Aorta (tissue), 5 donors: ENCODE measurements at regions not wholly inside any gene's neighbourhood (a gene's known extent, or its start where the extent isn't known, plus 50 kb on each side); places are given as distances from the start of the nearest gene placed in this dataset.

Experiments
- ATAC-seq: fragments of 200-7000 bp; cut with Tn5 transposase; one replicate; pipeline ENCODE4 v1.9.1; 2022; ENCODE audit warnings: moderate library complexity; ENCODE audit not compliant: low FRiP score
- DNase-seq, 2 donors: peaks; one replicate each; pipeline ENCODE4 v3.0.0-alpha.2; 2020
- H3K27ac ChIP-seq, 2 donors: one replicate each; pipeline ENCODE4 v1.5.1; 2013; ENCODE audit warnings: low read length in 2 of 2, mild to moderate bottlenecking in 2 of 2, moderate library complexity in 2 of 2, control low read depth in 1 of 2, inconsistent platforms in 1 of 2, low read depth in 1 of 2
- H3K27me3 ChIP-seq, 2 donors: one replicate each; pipeline ENCODE4 v1.6.1; 2013; ENCODE audit warnings: control low read depth in 1 of 2, low read length in 1 of 2, mild to moderate bottlenecking in 1 of 2, moderate library complexity in 1 of 2; ENCODE audit not compliant: insufficient read depth in 2 of 2, control insufficient read depth in 1 of 2
- H3K36me3 ChIP-seq, 2 donors: one replicate each; pipeline ENCODE4 v1.6.1; 2013; ENCODE audit warnings: control low read depth in 1 of 2, low read length in 1 of 2, mild to moderate bottlenecking in 1 of 2; ENCODE audit not compliant: insufficient read depth in 2 of 2, control insufficient read depth in 1 of 2
- H3K4me1 ChIP-seq, 2 donors: one replicate each; pipeline ENCODE4 v1.6.1; 2013; ENCODE audit warnings: low read length in 2 of 2, control low read depth in 1 of 2, mild to moderate bottlenecking in 1 of 2, moderate library complexity in 1 of 2; ENCODE audit not compliant: insufficient read depth in 2 of 2, control insufficient read depth in 1 of 2
- H3K4me3 ChIP-seq, 2 donors: one replicate each; pipeline ENCODE4 v1.5.1; 2013; ENCODE audit warnings: low read length in 2 of 2, control low read depth in 1 of 2, mild to moderate bottlenecking in 1 of 2
- H3K9me3 ChIP-seq: one replicate; pipeline ENCODE4 v1.6.1; 2013; ENCODE audit warnings: mild to moderate bottlenecking, low read length; ENCODE audit not compliant: control insufficient read depth
- WGBS, 2 donors: extraction: QIAGEN DNeasy Blood & Tissue Kit; methylation state at CpG; one replicate each; pipeline ENCODE4 v1.1.7; 2013; 5-methylcytosine and 5-hydroxymethylcytosine counted together
- intact Hi-C, 2 donors: fragments of 100-400 bp; cut with DNase I; formaldehyde crosslinking; loops; one replicate each; pipeline versions ENCODE4 v1.14.2 to v1.15.0; 2022
- donor health status: healthy with polysubstance abuse.
- donor health status: Bipolar disorder and iron deficiency.
- donor health status: DM: no; HTN: no; CAD: no.
- donor health status: DM: no; HTN: no; CAD: no.
- donor health status: DM: yes; HTN: yes; CAD: no.

GRCh38 chr4:19014594-19014993 is 993.0 kb upstream of the LCORL start:
- intact Hi-C loops: no loop called here
- Histone ChIP-seq H3K4me3 (no peak overlapping the region), H3K27me3 (no peaks in the 10 kb centered on the region), H3K4me1 (no peaks in the 10 kb centered on the region), H3K9me3 (no peaks in the 10 kb centered on the region), H3K27ac (no peak overlapping the region), H3K36me3 (no peaks in the 10 kb centered on the region)
- ATAC-seq: no peak
- DNase-seq: no peak

- no peak for ATAC-seq
- WGBS, 2 donors: 62 to 66% methylated on average over 3 of the region's 3 CpGs
- H3K27ac ChIP-seq: no peak overlapping the region
- no peaks in the 10 kb centered on the region for H3K4me1 ChIP-seq
- H3K36me3 ChIP-seq: no peaks in the 10 kb centered on the region
- no peak for DNase-seq
- H3K9me3 ChIP-seq: no peaks in the 10 kb centered on the region
- H3K27me3 ChIP-seq: no peaks in the 10 kb centered on the region
- H3K4me3 ChIP-seq: no peak overlapping the region
- intact Hi-C loops: no loop called here
Observed at GRCh38 chr4:19010761-19011160, 989.2 kb upstream of the LCORL start.

- H3K27ac ChIP-seq: no peak overlapping the region
- no peaks in the 10 kb centered on the region for H3K9me3 ChIP-seq
- H3K4me1 ChIP-seq: no peaks in the 10 kb centered on the region
- no peaks in the 10 kb centered on the region for H3K27me3 ChIP-seq
- 38 to 42% methylated on average over 2 of the region's 2 CpGs for WGBS, 2 donors
- no peaks in the 10 kb centered on the region for H3K36me3 ChIP-seq
- no peak for ATAC-seq
- intact Hi-C loops: no loop called here
- no peak for DNase-seq
- no peak overlapping the region for H3K4me3 ChIP-seq
Observed at GRCh38 chr4:19009881-19010280, 988.3 kb upstream of the LCORL start.

GRCh38 chr4:19005211-19005610 is 983.7 kb upstream of the LCORL start:
- 50 to 68% methylated on average over 1 of the region's 1 CpG for WGBS, 2 donors
- no peak for ATAC-seq
- Histone ChIP-seq H3K27me3 (peaks cover 0 to 2% of the 10 kb centered on the region in 2 donors), H3K36me3 (no peaks in the 10 kb centered on the region), H3K4me3 (no peak overlapping the region), H3K9me3 (peaks cover 1% of the 10 kb centered on the region), H3K4me1 (no peaks in the 10 kb centered on the region), H3K27ac (no peak overlapping the region)
- intact Hi-C loops: no loop called here
- no peak for DNase-seq

GRCh38 chr4:19002170-19002569 is 980.6 kb upstream of the LCORL start:
- 81 to 84% methylated on average over 4 of the region's 4 CpGs for WGBS, 2 donors
- Histone ChIP-seq H3K4me1 (no peaks in the 10 kb centered on the region), H3K4me3 (no peak overlapping the region), H3K36me3 (no peaks in the 10 kb centered on the region), H3K27ac (no peak overlapping the region), H3K9me3 (peaks cover 2% of the 10 kb centered on the region), H3K27me3 (peaks cover 0 to 2% of the 10 kb centered on the region in 2 donors)
- intact Hi-C loops: no loop called here
- no peak for DNase-seq
- ATAC-seq: no peak

- Histone ChIP-seq H3K27me3 (peaks cover 0 to 2% of the 10 kb centered on the region in 2 donors), H3K27ac (no peak overlapping the region), H3K9me3 (peaks cover 4% of the 10 kb centered on the region), H3K36me3 (no peaks in the 10 kb centered on the region), H3K4me3 (no peak overlapping the region), H3K4me1 (no peaks in the 10 kb centered on the region)
- intact Hi-C loops: no loop called here
- 95% methylated on average over 5 of the region's 5 CpGs for WGBS, 2 donors
- ATAC-seq (no peak), DNase-seq (no peak)
Observed at GRCh38 chr4:18999595-18999994, 978.0 kb upstream of the LCORL start.

- no peak for ATAC-seq
- Histone ChIP-seq H3K4me1 (no peaks in the 10 kb centered on the region), H3K36me3 (no peaks in the 10 kb centered on the region), H3K9me3 (no peaks in the 10 kb centered on the region), H3K27ac (no peak overlapping the region), H3K4me3 (no peak overlapping the region), H3K27me3 (no peaks in the 10 kb centered on the region)
- 82 to 88% methylated on average over 4 of the region's 4 CpGs for WGBS, 2 donors
- intact Hi-C loops: no loop called here
- no peak for DNase-seq
Observed at GRCh38 chr4:18981234-18981615, 959.7 kb upstream of the LCORL start.

- Histone ChIP-seq H3K4me3 (no peak overlapping the region), H3K4me1 (no peaks in the 10 kb centered on the region), H3K36me3 (no peaks in the 10 kb centered on the region), H3K9me3 (no peaks in the 10 kb centered on the region), H3K27me3 (no peaks in the 10 kb centered on the region), H3K27ac (no peak overlapping the region)
- ATAC-seq (no peak), DNase-seq (no peak)
- intact Hi-C loops: no loop called here
- 88 to 90% methylated on average over 7 of the region's 7 CpGs for WGBS, 2 donors
Observed at GRCh38 chr4:18980516-18981233, 959.1 kb upstream of the LCORL start.

GRCh38 chr4:18976884-18977283 is 955.3 kb upstream of the LCORL start:
- no peaks in the 10 kb centered on the region for H3K4me1 ChIP-seq
- intact Hi-C loops: no loop called here
- no peak for DNase-seq
- H3K27me3 ChIP-seq: no peaks in the 10 kb centered on the region
- 94% methylated on average over 3 of the region's 3 CpGs for WGBS, 2 donors
- H3K27ac ChIP-seq: no peak overlapping the region
- no peaks in the 10 kb centered on the region for H3K9me3 ChIP-seq
- no peak for ATAC-seq
- H3K4me3 ChIP-seq: no peak overlapping the region
- H3K36me3 ChIP-seq: no peaks in the 10 kb centered on the region
